GM21576 (cell line): ENCODE measurements at regions not wholly inside any gene's neighbourhood (a gene's known extent, or its start where the extent isn't known, plus 50 kb on each side); places are given as distances from the start of the nearest gene placed in this dataset.
A peak's percentile ranks its signal among the peaks of the same experiment; 100 is the strongest.

Experiments used
- ATAC-seq: cut with Tn5 transposase; IDR thresholded peaks from one replicate; pipeline ENCODE4 v1.9.1; 2021; ENCODE audit warnings: mild to moderate bottlenecking, moderate library complexity; ENCODE audit not compliant: unreplicated experiment

DNA sequence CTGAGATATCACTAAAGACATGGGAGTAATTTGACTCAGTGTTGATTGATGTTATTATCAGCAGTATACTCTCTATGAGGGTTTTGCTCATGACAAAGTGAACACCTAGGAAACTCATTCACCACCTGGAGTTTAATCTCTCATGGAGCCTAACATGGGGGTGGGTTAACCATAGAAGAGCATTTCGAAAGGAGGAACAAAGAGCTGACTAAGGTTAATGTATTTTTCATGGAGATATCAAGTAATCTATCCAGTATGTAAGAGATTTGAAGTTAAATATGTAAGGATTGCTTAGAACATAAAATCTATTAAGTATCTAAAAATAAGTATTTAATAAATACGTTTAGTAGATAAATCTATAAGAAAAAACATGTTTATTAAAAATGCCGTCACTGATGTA is 917.8 kb downstream of the EPHA4 start:
- no peak for ATAC-seq

DNA sequence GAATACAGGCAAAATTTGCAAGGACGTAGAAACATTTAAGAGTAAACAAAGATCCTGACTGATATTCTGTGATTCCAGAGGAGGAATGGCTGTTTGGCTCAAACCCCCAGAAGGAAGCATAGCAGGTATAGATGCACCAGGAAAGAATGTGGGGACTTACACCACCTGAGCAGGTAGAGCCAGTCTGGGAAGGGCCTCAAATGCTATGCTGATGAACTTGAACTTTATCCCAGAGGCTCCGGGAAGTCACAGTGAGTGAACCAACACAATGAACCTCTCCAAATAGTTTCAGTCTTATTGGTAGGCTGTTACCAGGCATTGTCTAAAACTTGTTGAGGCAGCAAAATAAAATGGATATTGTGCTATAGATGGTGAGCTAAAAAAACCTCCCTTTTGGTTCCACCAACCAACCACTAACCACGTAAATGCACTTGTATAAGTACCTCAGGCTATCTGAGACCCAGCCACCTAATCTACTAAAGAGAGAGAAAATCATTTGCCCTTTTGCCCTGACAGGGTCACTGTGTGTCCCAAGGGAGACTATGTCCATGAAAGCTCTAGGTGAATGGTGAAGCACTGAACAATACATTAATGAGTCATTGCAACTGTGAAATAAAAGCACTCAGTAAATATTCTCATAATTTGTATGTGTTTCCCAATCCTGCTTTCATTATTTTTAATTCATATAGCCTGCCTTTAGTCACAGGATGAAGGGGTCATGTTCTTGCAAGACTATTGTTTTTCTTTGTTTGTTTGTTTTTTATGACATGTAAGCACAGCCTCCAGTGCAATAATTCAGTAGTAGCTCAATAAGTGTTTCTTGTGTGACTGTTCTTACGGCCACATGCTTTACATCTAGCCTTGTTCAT is 911.6 kb downstream of the EPHA4 start:
- no peak for ATAC-seq

DNA sequence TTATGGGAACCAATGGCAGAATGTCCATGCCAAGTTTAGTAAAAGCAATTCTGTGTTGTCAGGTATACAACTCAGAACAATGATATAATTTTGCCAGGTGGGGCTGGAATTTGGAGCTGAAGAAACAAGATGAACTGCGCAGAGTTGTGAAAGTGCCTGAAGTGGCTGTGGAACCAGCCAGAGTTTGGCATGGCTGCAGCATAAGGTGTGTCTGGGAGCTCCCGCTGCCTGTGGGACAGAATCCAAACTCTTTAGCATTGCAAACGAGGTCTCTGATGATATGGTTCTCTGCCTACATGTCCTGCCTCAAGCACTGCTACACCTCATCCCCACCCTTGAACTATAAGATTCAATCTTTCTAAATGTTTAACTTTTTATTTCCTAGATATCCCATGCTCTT is 909.7 kb downstream of the EPHA4 start:
- ATAC-seq = no peak

DNA sequence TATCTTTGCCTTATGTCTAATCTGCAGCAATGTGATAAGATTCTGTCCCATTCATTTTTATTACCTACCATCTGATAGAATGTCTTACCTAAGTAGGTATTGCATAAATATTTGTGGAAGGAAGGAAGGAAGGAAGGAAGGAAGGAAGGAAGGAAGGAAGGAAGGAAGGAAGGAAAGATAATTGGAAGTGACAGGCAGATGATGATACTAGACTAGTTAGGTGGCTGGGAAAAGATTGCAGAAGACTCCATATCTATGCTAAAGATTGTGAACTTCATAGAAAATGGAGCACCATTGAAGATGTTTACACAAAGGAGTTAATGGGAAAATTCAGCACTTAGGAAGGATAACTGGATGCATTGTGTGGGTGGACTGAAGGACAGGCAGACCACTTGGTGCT is 909.0 kb downstream of the EPHA4 start:
- ATAC-seq = no peak

DNA sequence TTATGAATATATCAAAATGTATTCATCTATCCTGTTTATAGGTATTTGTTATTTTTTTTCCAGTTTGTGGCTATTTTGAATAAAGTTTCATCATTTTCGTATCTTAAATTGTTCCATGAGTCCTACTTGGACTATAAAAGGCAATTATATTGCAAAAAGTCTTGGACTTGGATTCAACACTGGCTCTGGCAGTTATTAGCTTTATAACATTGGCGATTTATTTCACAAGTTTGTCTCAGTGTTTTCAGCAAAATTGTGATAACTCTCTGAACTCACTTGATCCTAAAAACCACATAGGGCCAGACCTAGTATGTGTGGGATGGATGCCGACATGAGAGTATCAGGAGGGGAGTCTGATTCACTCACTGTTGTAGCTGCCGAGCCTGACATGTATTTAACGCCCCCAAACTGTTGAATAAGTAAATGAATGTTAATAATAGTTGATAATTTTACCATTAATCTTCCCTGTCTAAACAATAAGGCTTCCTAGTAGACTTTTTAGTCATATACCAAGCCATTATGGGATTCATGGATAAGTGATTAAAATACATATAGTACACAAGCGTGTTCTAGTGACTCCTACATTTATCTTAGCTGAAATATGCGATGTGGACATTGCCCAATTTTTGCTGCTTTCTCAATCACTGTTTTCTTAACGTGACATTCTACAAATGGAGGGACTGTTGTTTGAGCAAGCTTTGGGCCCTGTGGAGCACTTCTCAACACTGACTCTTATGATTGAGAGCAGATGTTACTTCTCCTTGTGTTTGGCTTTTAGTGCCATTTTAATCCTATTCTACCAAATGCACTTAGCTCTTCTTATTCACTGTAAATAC is 907.6 kb downstream of the EPHA4 start:
- ATAC-seq = no peak

DNA sequence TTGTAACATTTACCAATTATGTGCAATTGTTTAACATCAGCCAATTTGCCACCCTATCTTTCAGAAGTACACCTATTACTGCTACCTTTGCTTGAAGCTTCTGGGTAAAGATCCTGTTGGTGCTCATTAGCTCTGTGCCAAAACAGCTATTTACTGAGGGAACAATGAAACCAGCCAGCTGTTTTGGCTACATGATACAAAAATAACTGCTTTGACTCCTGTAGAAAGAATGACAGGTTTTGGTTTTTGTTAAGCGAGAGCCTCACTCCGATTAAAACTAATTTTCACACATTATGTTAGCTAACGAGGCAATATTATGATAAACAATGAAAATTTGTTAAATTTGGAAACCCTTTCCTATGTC is 907.0 kb downstream of the EPHA4 start:
- no peak for ATAC-seq

DNA sequence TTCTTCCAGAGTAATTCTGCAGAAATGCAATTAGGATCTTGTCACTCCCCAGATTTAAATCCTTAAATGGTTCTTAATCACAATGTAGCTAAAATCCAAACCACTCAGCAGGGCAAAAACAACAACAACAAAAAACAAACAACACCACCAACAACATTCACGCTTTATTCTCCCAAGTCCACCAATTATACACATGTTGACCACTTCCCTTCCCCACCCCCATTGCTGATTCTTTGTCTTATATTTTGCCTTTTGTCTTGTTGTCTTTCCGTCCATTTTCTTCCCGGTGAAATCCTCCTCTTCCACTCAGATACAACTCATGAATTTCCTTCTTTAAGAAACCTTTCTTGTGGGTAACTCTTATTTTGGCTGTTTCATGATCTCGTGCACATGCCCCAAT is 902.8 kb downstream of the EPHA4 start:
- ATAC-seq = no peak

DNA sequence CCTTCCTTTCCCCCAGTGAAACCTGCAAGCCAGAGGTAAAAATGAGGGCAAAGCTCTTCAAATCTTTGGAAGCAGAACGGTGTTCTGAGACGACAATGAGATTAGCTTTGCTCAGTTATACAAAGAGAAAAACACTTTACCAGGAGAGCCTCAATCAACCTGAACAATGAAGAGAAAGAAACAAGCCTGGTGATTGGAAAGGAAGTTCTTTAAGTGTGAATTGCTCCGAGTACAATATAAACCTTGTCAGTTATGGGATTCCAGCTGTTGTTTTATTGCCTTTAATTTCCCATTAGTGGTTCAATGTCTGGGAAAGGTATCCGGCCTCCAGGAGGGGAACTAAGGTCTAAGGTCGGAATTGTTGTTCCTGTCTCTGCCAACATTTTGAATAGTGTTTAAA is 901.6 kb downstream of the EPHA4 start:
- no peak for ATAC-seq

DNA sequence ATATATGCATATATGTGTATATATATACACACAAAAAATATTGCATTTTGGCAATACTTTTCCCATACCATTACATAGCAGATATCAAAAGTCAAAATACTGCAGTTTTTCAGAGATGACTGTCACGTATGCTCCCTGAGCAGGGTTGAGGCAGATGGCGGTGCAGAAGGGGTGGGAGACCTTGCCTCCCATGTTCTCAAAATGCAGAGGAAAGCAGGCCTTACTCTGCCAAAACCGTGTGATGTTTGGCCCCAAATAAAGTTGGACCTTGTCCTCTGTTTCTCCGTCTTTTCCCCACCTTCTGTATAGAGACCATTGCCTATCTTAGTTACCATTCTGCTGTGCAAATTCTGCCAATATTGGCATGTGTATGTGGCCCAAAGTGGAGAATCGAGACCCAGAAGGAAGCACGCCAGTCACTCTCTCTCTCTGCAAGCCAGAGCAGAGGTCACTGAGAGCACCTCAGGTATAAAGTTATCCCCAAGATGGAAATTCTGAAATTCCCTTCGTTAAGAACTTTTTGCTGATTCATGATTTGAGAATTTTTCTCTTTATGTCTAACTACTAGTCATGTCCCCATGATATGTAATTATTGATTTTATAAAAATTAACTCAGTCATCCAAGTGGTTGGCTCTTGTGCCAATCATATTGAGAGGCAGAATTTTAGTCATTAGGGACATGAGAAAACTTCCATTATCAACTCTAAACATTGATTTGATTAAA is 898.8 kb downstream of the EPHA4 start:
- no peak for ATAC-seq

DNA sequence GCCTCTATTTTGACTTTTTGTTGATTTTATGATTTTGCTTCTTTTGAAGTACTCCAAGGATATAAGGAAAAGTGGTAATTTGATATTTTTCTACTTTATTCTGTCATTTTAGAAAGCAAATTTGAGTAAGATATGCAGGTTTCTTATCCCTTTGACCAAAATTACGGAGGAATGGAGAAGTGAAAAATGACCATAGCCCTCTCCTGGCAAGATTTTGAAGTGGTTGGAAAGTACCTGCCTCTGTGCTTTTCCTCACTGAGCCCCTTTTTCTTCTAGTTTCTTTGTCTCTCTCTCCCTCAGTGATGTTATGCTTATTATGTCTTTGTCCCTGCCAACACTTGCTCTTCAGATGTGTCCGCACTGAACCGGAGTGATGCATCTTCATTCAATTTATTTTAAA is 898.1 kb downstream of the EPHA4 start:
- peak; percentile 78 for ATAC-seq

DNA sequence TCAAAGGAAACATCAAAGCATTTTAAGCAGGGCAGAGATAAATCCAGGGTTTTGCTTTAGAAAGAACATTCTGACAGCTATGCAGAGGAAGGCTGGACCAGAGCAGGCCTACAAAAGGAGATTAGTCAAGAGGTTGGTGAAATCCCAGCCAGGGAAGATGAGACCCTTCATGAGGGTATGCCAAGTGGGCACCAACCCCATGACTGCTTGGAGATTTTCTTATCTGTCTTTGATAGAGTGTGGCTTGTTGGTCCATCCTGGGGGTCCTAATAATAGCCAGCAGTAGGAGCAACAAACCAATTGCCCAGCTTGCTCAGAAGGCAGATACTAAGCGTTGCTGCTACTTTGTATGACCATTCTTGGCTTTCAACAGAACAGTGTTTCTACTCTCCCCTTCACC is 895.4 kb downstream of the EPHA4 start:
- ATAC-seq = no peak

DNA sequence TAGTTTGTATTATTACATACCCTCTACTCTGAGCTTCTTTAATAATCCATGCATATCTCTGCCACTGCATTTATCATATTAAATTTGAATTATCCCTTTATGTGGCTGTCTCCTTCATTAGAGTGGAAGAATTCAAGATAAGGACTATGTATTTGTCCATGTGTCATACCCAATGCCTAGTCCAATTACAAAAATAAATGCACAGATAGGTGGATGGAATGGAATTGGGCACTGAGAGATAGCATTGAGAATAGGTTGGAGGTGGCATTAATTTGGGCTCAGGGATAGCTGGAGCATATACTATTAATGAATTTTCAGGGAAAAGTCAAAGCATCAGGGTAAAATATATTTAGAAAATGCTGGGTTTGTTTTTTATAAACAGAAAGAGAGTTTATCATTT is 893.2 kb downstream of the EPHA4 start:
- ATAC-seq = no peak

DNA sequence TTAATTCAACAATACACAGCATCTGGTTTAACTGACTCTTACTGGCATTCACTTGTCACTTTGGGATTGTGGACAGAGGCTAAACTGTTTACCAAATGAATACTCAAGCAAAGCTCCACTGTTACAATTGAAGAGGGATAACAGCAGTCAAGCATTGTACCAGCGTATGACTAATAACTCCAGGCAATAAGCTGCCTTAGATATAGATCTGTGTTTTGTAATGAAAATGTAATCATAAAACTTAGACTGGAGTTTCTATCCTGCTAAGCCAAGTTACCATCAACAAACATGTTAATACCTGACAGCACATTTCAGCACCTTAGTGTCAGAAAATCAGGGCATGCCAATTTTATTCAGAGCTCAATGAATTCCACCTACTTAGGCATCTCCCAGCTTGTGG is 889.5 kb downstream of the EPHA4 start:
- ATAC-seq = no peak

DNA sequence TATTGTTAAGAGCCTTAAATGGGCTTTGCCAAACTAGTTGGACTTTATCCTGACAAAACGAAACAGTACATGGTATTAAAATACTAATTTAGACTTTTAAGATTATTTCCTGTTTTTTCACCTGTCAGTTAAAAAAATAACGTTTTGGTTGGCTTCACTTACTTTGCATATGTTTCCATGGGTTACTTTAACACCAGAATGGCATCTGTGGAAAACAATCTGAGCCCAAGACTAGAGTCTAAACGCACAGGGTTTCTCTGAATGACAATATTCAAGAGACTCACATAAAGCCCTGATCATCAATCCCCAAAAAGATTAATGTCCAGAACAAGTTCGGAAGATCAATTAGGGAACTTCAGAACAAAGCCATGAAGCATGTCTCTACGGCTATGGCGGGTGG is 888.0 kb downstream of the EPHA4 start:
- no peak for ATAC-seq

DNA sequence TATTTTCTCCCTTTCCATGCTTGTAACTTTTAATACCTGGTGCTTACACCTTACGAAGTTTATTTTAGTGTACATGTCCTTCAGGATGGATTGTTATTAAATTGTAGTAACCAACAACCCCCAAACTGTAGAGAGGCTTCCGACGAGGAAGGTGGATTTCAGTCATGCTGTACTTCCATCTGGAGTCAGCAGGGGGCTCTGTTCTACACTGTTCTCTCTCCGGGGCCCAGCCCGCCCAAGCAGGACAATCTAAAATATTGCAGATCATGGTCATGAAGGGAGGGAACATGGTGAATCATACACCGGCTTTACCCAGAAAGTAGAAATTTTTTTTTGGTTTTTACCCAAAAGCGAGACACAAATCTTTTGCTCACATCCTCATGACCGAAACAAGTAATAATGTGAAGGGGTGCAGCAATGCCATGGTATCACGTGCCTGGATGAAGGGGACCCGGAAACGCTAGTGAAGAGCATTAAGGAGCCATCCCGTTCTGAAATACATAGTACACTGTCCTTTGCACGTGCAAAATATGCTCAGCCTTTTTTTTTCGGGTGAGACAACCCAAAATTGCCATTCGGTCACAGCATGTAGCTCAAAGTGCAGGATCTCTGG is 884.8 kb downstream of the EPHA4 start:
- ATAC-seq = peak; percentile 92

DNA sequence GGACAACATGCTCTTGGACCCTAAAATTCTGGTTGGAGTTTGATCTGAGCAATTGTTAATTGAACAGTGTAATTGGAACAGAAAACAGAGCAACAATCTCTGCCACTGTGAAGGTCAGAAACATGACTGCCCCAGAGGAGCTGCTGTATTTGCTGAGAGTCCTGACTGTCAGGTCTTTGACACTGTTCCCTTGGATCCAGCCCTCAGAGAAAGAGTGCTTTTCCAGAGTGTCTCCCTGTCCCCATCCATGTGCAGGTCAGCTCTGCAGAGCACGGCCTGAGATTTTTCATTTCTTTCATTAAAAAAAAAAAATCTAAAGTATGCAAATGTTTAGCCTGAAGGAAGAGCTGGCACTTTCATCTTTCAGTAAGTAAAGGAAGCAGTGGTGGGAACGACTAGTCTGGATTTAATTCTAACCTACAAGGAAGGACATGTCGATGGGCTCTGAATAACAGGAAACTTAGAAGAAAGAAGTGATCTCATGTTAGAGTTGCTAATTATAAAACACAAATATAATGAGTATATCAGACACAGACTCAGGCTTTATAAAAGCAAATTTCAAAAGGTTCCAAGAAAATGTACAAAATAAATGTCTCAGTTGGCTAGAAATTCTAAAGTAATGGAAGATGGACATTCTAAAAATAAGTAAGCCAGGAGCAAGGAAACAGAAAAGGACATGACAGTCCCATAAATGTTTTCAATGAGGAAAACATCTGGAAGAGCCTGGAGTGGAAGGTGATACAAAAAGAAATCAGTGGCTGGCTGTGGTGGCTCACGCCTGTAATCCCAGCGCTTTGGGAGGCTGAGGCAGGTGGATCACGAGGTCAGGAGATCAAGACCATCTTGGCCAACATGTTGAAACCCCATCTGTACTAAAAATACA is 876.5 kb downstream of the EPHA4 start:
- ATAC-seq = no peak

DNA sequence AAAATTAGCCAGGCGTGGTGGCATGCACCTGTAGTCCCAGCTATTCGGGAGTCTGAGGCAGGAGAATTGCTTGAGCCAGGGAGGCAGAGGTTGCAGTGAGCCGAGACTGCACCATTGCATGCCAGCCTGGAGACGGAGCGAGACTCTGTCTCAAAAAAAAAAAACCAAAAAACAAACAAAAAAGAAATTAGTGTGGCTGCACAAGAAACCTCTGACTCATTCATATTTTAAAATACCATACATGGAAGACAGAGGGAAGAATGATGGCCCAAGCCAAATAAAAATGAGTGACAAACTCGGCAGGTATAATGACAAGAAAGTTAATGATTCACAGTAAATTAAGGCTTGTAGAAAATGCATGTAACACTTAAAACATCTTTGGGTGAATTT is 875.8 kb downstream of the EPHA4 start:
- ATAC-seq = no peak

DNA sequence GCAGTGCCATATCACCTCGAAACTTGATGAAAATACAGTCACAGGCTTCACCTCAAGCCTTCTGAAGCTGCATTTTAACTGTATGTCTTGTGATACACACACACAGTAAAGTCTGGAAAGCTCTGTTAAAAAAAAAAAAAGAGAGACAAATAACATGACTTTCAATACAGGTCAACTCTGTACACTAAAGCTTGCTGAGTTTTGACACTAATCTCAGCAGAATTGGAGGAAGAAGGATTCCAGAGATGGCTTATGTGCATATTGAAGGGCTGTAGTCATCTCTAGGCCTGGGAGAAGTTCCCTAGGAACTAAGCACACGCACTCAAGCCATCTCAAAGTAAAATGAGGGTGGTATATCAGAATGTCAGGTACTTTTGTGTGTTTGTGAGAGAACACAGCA is 875.1 kb downstream of the EPHA4 start:
- no peak for ATAC-seq

DNA sequence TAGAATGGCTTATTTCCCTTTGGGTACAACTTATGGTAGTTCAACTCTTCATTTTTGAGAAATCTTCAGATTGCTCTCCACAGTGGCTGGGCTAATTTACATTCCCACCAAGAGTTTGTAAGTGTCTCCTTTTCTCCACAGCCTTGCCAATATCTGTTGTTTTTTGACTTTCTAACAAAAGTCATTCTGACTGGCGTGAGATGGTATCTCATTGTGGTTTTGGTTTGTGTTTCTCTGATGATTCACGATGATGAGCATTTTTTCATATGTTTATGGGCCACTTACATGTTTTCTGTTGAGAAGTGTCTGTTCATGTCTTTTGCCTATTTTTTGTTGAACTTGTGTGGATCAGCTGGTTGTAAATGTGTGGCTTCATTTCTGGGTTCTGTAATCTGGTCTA is 871.0 kb downstream of the EPHA4 start:
- ATAC-seq = no peak

DNA sequence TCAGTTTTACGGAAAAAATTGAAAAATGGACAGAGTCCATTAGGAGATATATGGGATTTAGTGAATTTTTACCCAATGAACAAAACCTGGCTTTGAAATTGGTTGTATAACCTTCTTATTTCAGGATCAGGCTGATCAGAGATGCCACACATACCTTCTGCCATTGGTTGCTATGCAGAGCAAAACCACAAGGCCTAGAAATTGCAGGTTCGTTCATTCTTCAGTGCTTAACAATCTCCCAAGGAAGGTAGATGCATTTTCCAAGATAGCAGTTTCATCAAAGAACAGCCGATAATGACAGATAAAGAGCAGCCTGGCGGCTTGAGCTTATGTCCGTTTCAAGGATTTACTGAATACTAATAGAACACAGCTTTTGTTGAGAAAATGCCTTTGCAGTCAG is 868.8 kb downstream of the EPHA4 start:
- no peak for ATAC-seq
